Body of pancreas (tissue), 4 donors: ENCODE measurements at regions not wholly inside any gene's neighbourhood (a gene's known extent, or its start where the extent isn't known, plus 50 kb on each side); places are given as distances from the start of the nearest gene placed in this dataset.
A peak's percentile ranks its signal among the peaks of the same experiment; 100 is the strongest.
"Not testable (repeated sequence)": the region's sequence is repeated elsewhere in the genome, so short reads cannot be mapped to it uniquely, and the experiment has no call there.

ENCODE experiments used
- ATAC-seq: fragments of 150-250 bp; one replicate; pipeline ENCODE4 v1.9.1; 2016
- DNase-seq, 4 donors: peaks; one replicate each; pipeline ENCODE4 v3.0.0-alpha.2; 2019
- H3K27ac ChIP-seq, 4 donors: fragments of 200-600 bp; sonication (generic); 1 replicate in 3 of 4; 2 replicates in 1 of 4; pipeline versions ENCODE4 v1.5.1 to v1.6.1; 2016 to 2019; ENCODE audit warnings: mild to moderate bottlenecking in 1 of 4, mixed read lengths in 1 of 4, moderate library complexity in 1 of 4
- H3K27me3 ChIP-seq, 2 donors: fragments of 200-600 bp; sonication (generic); one replicate each; pipeline ENCODE4 v1.6.0; 2016; ENCODE audit warnings: mild to moderate bottlenecking in 1 of 2
- H3K36me3 ChIP-seq, 2 donors: fragments of 200-600 bp; sonication (generic); replicated peaks in 1 of 2; 2 replicates each; pipeline ENCODE4 v1.5.1; 2016; ENCODE audit warnings: low read depth in 2 of 2; ENCODE audit not compliant: insufficient read depth in 1 of 2
- H3K4me1 ChIP-seq: fragments of 200-600 bp; sonication (generic); one replicate; pipeline ENCODE4 v1.6.0; 2016
- H3K4me3 ChIP-seq, 2 donors: fragments of 200-600 bp; sonication (generic); 1 replicate in 1 of 2; 2 replicates in 1 of 2; pipeline ENCODE4 v1.5.1; 2016 to 2019
- H3K9me3 ChIP-seq, 3 donors: fragments of 200-600 bp; sonication (generic); 1 replicate in 2 of 3; 2 replicates in 1 of 3; pipeline ENCODE4 v1.5.1; 2016
- POLR2A ChIP-seq, 3 donors: fragments of 450-650 bp; IDR thresholded peaks; one replicate each; pipeline ENCODE4 v1.6.1; 2016; ENCODE audit warnings: antibody characterized with exemption in 3 of 3, mild to moderate bottlenecking in 2 of 3
- WGBS, 2 donors: methylation state at CpG; one replicate each; pipeline ENCODE4 v1.1.5; 2017; 5-methylcytosine and 5-hydroxymethylcytosine counted together
- intact Hi-C: fragments of 100-400 bp; cut with DNase I; formaldehyde crosslinking; loops from one replicate; pipeline ENCODE4 v1.15.1; 2023
- TF ChIP-seq, protein P1 (sequence below), 7 experiments: fragments of 450-650 bp in 4 of 7; fragments of 200-600 bp in 3 of 7; sonication (generic) in 3 of 7; IDR thresholded peaks; one replicate each; pipeline ENCODE4 v1.5.1; 2016 to 2019; ENCODE audit warnings: antibody characterized with exemption in 7 of 7

- Histone ChIP-seq H3K36me3 (no peaks in the 10 kb centered on the region), H3K9me3 (no peaks in the 10 kb centered on the region), H3K4me3 (no peak overlapping the region), H3K4me1 (peaks cover 8% of the 10 kb centered on the region), H3K27ac (no peak overlapping the region), H3K27me3 (no peaks in the 10 kb centered on the region)
- 80 to 82% methylated on average over 8 of the region's 8 CpGs for WGBS, 2 donors
- no peak for DNase-seq
- intact Hi-C loops = no loop called here
- no peak for ATAC-seq
- TF ChIP-seq POLR2A (IDR thresholded peaks at IDR 0.05) = no peak
- TF ChIP-seq, protein P1, sequence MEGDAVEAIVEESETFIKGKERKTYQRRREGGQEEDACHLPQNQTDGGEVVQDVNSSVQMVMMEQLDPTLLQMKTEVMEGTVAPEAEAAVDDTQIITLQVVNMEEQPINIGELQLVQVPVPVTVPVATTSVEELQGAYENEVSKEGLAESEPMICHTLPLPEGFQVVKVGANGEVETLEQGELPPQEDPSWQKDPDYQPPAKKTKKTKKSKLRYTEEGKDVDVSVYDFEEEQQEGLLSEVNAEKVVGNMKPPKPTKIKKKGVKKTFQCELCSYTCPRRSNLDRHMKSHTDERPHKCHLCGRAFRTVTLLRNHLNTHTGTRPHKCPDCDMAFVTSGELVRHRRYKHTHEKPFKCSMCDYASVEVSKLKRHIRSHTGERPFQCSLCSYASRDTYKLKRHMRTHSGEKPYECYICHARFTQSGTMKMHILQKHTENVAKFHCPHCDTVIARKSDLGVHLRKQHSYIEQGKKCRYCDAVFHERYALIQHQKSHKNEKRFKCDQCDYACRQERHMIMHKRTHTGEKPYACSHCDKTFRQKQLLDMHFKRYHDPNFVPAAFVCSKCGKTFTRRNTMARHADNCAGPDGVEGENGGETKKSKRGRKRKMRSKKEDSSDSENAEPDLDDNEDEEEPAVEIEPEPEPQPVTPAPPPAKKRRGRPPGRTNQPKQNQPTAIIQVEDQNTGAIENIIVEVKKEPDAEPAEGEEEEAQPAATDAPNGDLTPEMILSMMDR (IDR thresholded peaks at IDR 0.05) = no peak
Observed at GRCh38 chr4:14167876-14168510, 540.5 kb upstream of the BOD1L1 start.

GRCh38 chr4:14168919-14169318 is 541.4 kb upstream of the BOD1L1 start:
- Histone ChIP-seq H3K27ac (peak overlapping the region in 1 of 4 donors; percentile 35), H3K27me3 (no peaks in the 10 kb centered on the region), H3K4me1 (peaks cover 8% of the 10 kb centered on the region), H3K4me3 (no peak overlapping the region), H3K36me3 (no peaks in the 10 kb centered on the region), H3K9me3 (no peaks in the 10 kb centered on the region)
- intact Hi-C loops = no loop called here
- no peak for TF ChIP-seq POLR2A (IDR thresholded peaks at IDR 0.05)
- TF ChIP-seq, protein P1 (IDR thresholded peaks at IDR 0.05) = no peak
- 3 to 6% methylated on average over 5 of the region's 5 CpGs for WGBS, 2 donors
- ATAC-seq (peak; percentile 75), DNase-seq (peak; percentile 76 to 79 (median 78))

DNA sequence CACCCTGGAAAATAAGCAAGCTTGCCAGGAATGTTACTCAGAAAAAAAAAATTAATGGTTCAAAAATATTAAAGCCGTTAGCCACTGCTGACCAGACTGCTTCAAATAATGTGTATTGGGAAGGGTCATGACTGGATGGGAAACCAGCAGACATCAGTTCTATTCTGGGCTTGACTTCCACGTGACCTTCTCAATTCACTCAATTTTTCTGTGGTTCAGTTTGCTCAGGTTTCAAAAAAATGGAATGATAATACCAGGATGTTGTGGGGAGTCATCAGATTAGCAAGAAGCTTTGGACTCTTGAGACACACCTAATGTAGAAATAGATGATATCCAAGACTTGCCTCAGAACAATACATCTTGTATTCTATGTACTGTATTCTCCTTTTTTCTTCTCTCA is 541.9 kb upstream of the BOD1L1 start:
- TF ChIP-seq POLR2A (IDR thresholded peaks at IDR 0.05) = no peak
- TF ChIP-seq, protein P1 (IDR thresholded peaks at IDR 0.05) = no peak
- H3K4me1 ChIP-seq = peaks cover 8% of the 10 kb centered on the region
- H3K9me3 ChIP-seq = no peaks in the 10 kb centered on the region
- intact Hi-C loops = no loop called here
- no peaks in the 10 kb centered on the region for H3K36me3 ChIP-seq
- DNase-seq (no peak), ATAC-seq (no peak)
- WGBS, 2 donors = 27 to 47% methylated on average over 2 of the region's 2 CpGs
- no peak overlapping the region for H3K4me3 ChIP-seq
- H3K27me3 ChIP-seq = no peaks in the 10 kb centered on the region
- H3K27ac ChIP-seq = peak overlapping the region in 1 of 4 donors; percentile 35

GRCh38 chr4:14169940-14170339 is 542.4 kb upstream of the BOD1L1 start:
- DNase-seq, H3K36me3 ChIP-seq, H3K27me3 ChIP-seq, intact Hi-C loops, H3K4me1 ChIP-seq, ATAC-seq, H3K27ac ChIP-seq, H3K4me3 ChIP-seq, H3K9me3 ChIP-seq: not testable (repeated sequence)
- WGBS, 2 donors = 83 to 84% methylated on average over 6 of the region's 6 CpGs

- no peak overlapping the region for H3K4me3 ChIP-seq
- 84 to 91% methylated on average over 3 of the region's 3 CpGs for WGBS, 2 donors
- no peak overlapping the region for H3K27ac ChIP-seq
- H3K4me1 ChIP-seq = peaks cover 36% of the 10 kb centered on the region
- intact Hi-C loops = no loop called here
- DNase-seq = no peak
- no peaks in the 10 kb centered on the region for H3K27me3 ChIP-seq
- no peaks in the 10 kb centered on the region for H3K9me3 ChIP-seq
- no peak for ATAC-seq
- no peaks in the 10 kb centered on the region for H3K36me3 ChIP-seq
- no peak for TF ChIP-seq POLR2A (IDR thresholded peaks at IDR 0.05)
- TF ChIP-seq, protein P1 (IDR thresholded peaks at IDR 0.05) = no peak
Observed at GRCh38 chr4:14176613-14177012, 549.1 kb upstream of the BOD1L1 start.
